Progenitor cell of endocrine pancreas (in vitro differentiated cells): ENCODE measurements at regions not wholly inside any gene's neighbourhood (a gene's known extent, or its start where the extent isn't known, plus 50 kb on each side); places are given as distances from the start of the nearest gene placed in this dataset.

ENCODE experiments used
- DNase-seq: peaks from one replicate; pipeline ENCODE4 v3.0.0; 2021; ENCODE audit warnings: low spot score; ENCODE audit not compliant: unreplicated experiment
- H3K27ac Mint-ChIP-seq: 2 replicates; pipeline ENCODE4 v1.8.0; 2021; ENCODE audit warnings: mild to moderate bottlenecking, moderate library complexity, mixed read lengths
- H3K27me3 Mint-ChIP-seq: 2 replicates; pipeline ENCODE4 v1.8.0; 2021; ENCODE audit warnings: mixed read lengths
- H3K36me3 Mint-ChIP-seq: 2 replicates; pipeline ENCODE4 v1.8.0; 2022; ENCODE audit warnings: mixed read lengths; ENCODE audit not compliant: insufficient read depth
- H3K4me1 Mint-ChIP-seq: 2 replicates; pipeline ENCODE4 v1.8.0; 2021; ENCODE audit warnings: low read depth, mixed read lengths
- H3K4me3 Mint-ChIP-seq: 2 replicates; pipeline ENCODE4 v1.8.0; 2021; ENCODE audit warnings: low read depth, mild to moderate bottlenecking, moderate library complexity, mixed read lengths
- H3K9me3 Mint-ChIP-seq: 2 replicates; pipeline ENCODE4 v1.8.0; 2021; ENCODE audit warnings: low read depth, mixed read lengths
- CTCF ChIP-seq: fragments of 200-600 bp; sonication (generic); IDR thresholded peaks from one replicate; pipeline ENCODE4 v1.5.0; 2021; ENCODE audit warnings: antibody characterized with exemption, mild to moderate bottlenecking; ENCODE audit not compliant: unreplicated experiment

GRCh38 chr10:33938001-33938400 is 603.5 kb upstream of the NRP1 start:
- H3K4me1 Mint-ChIP-seq = peaks cover 18% of the 10 kb centered on the region
- no peak overlapping the region for H3K4me3 Mint-ChIP-seq
- no peaks in the 10 kb centered on the region for H3K36me3 Mint-ChIP-seq
- no peaks in the 10 kb centered on the region for H3K27me3 Mint-ChIP-seq
- DNase-seq = no peak
- H3K9me3 Mint-ChIP-seq = no peaks in the 10 kb centered on the region
- H3K27ac Mint-ChIP-seq = no peak overlapping the region
- TF ChIP-seq CTCF = no peak

GRCh38 chr10:33937036-33937730 is 602.7 kb upstream of the NRP1 start:
- no peak for DNase-seq
- H3K36me3 Mint-ChIP-seq = no peaks in the 10 kb centered on the region
- H3K9me3 Mint-ChIP-seq = no peaks in the 10 kb centered on the region
- peaks cover 18% of the 10 kb centered on the region for H3K4me1 Mint-ChIP-seq
- no peak overlapping the region for H3K4me3 Mint-ChIP-seq
- no peak for TF ChIP-seq CTCF
- no peak overlapping the region for H3K27ac Mint-ChIP-seq
- no peaks in the 10 kb centered on the region for H3K27me3 Mint-ChIP-seq

GRCh38 chr10:33935350-33935749 is 600.9 kb upstream of the NRP1 start:
- H3K9me3 Mint-ChIP-seq = no peaks in the 10 kb centered on the region
- H3K27me3 Mint-ChIP-seq = no peaks in the 10 kb centered on the region
- no peak overlapping the region for H3K4me3 Mint-ChIP-seq
- H3K36me3 Mint-ChIP-seq = no peaks in the 10 kb centered on the region
- peaks cover 18% of the 10 kb centered on the region for H3K4me1 Mint-ChIP-seq
- DNase-seq = no peak
- no peak for TF ChIP-seq CTCF
- no peak overlapping the region for H3K27ac Mint-ChIP-seq

GRCh38 chr10:33930079-33930478 is 595.6 kb upstream of the NRP1 start:
- Mint-ChIP-seq H3K27me3 (no peaks in the 10 kb centered on the region), H3K4me3 (no peak overlapping the region), H3K4me1 (peaks cover 2% of the 10 kb centered on the region), H3K36me3 (no peaks in the 10 kb centered on the region), H3K9me3 (no peaks in the 10 kb centered on the region), H3K27ac (no peak overlapping the region)
- TF ChIP-seq CTCF = no peak
- no peak for DNase-seq

- H3K4me1 Mint-ChIP-seq = no peaks in the 10 kb centered on the region
- H3K9me3 Mint-ChIP-seq = no peaks in the 10 kb centered on the region
- H3K36me3 Mint-ChIP-seq = no peaks in the 10 kb centered on the region
- H3K4me3 Mint-ChIP-seq = no peak overlapping the region
- DNase-seq = no peak
- no peak for TF ChIP-seq CTCF
- H3K27me3 Mint-ChIP-seq = no peaks in the 10 kb centered on the region
- H3K27ac Mint-ChIP-seq = no peak overlapping the region
Observed at GRCh38 chr10:33927347-33927746, 592.9 kb upstream of the NRP1 start.
